ENCODE measurements at regions not wholly inside any gene's neighbourhood (a gene's known extent, or its start where the extent isn't known, plus 50 kb on each side); places are given as distances from the start of the nearest gene placed in this dataset.
A peak's percentile ranks its signal among the peaks of the same experiment; 100 is the strongest.

DNA sequence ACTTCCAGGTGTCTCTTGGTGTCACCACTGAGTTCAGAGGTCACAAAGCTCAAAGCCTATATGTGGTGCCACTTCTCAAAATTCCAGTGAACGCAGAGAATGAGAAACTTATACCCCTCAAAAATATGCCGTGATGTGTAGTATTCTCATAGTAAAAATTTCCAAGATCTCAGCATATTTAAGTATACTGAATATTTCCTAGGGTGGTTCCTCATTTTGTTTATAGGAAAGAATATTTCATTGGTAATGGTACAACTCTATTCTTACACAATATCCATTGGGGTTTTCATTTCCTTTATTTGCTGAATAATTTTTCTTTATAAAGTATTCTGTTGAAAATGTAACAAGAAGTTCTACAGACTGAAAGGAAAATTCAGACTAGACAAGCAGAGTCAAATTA is 58.9 kb upstream of the ADO start:
- DNase-seq (ENCODE audit: low spot score), result no peak

DNA sequence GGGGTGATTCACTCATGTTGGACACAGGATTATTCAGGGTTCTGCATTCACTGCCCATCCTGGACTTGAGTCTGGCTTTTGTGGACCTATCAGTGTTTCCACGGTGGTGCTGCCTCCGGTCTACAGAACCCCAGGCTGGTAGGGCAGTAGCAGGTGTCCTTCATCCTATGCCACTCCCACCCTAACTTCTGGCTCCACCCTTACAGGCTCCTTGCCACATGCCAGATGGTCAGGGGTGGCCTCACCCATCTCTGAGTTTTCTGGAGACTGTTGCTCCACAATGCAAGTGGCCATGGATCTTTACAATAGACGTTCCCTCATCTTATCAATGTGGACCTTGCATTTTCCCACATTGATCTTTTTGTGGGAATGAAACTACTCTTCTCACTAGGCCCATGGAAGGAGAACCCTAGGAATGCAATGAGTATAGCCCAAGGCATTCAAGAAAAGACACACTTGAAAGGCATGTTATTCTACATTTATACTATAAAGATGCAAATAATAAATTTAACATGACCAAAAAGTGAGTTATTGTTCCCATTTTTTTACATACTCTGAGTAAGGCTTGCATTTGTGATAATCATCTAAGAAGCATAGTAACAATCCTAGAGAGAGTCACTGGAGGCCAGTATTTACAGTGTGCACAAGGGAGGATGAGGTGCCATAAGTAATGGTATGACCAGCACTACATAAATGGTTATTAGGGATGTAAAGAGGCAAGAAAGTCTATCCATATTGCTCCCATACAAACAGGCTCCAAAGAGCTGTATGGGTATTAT is 57.4 kb upstream of the ADO start:
- peak; percentile 11 for DNase-seq (ENCODE audit: low spot score)

DNA sequence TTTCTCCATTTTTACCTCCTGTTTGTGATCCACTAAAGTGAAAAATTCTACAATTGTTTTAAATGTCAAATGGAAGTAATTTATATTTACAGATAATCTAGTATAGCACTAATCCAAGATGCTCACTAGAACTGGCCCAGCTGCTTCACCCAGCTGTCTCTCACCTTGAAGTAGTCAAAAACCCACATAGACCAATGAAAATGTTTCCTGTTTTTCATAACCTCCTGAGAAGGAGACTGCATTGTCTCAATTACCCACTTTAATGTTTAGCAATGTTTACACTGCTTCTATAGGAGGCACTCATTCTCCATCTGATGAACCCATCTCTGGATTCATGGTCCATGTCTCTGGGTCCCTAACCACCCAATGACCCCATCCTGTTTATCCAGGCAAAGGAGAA is 56.1 kb upstream of the ADO start:
- no peak for DNase-seq (ENCODE audit: low spot score)

DNA sequence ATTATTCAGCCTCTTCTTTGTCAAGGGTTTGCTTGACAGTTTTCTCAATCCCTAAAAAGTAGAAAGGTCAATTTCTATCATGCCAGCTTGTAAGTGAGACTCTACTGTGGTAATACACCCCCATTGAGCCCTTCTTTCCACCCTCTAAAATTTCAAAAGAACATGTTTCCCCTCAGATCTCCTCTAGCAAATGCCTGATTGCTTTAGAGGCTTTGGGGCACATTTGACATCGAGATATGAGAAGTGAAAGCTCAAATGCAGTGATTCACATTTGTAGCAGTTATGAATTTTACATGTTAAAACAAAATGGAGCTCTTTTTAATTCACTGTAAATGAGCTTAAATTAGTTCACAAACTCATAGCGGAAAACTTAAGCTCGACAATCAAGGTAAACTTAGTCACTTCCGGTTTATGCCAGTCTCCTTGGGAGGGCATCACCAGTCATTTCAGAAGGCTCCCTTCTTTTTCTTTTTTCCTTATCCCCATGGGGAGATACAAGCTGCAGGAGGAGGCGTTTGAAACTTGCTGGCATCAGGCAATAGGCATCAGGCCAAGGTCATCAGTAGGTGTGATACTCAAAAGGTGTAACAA is 55.3 kb upstream of the ADO start:
- no peak for DNase-seq (ENCODE audit: low spot score)
